ENCODE measurements at regions not wholly inside any gene's neighbourhood (a gene's known extent, or its start where the extent isn't known, plus 50 kb on each side); places are given as distances from the start of the nearest gene placed in this dataset.

DNA sequence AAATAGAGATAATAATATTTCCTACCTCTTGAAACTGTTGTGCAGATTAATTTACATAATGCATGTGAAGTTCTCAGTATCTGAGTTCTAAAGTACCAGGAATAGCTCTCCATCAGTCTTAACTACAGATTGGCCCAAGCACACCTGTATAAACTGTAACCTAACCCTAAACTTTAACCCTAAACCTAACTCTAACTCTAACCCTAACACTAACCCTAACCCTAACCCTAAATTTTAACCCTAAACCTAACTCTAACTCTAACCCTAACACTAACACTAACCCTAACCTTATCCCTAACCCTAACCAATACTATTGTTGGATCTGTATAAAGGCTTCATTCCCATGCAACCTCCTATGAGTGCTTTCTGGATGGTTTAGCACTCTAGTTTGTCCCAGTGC, 1445.9 kb upstream of the TENM4 start:
- no peak for TF ChIP-seq EZH2 (IDR thresholded peaks at IDR 0.05; ENCODE audit: low read length, unreplicated experiment)
- TF ChIP-seq, protein P1, sequence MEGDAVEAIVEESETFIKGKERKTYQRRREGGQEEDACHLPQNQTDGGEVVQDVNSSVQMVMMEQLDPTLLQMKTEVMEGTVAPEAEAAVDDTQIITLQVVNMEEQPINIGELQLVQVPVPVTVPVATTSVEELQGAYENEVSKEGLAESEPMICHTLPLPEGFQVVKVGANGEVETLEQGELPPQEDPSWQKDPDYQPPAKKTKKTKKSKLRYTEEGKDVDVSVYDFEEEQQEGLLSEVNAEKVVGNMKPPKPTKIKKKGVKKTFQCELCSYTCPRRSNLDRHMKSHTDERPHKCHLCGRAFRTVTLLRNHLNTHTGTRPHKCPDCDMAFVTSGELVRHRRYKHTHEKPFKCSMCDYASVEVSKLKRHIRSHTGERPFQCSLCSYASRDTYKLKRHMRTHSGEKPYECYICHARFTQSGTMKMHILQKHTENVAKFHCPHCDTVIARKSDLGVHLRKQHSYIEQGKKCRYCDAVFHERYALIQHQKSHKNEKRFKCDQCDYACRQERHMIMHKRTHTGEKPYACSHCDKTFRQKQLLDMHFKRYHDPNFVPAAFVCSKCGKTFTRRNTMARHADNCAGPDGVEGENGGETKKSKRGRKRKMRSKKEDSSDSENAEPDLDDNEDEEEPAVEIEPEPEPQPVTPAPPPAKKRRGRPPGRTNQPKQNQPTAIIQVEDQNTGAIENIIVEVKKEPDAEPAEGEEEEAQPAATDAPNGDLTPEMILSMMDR (conservative IDR thresholded peaks at IDR 0.05; ENCODE audit: low read depth, low read length): no peak

All from PC-3 (cell line).